ENCODE measurements at regions not wholly inside any gene's neighbourhood (a gene's known extent, or its start where the extent isn't known, plus 50 kb on each side); places are given as distances from the start of the nearest gene placed in this dataset.

DNA sequence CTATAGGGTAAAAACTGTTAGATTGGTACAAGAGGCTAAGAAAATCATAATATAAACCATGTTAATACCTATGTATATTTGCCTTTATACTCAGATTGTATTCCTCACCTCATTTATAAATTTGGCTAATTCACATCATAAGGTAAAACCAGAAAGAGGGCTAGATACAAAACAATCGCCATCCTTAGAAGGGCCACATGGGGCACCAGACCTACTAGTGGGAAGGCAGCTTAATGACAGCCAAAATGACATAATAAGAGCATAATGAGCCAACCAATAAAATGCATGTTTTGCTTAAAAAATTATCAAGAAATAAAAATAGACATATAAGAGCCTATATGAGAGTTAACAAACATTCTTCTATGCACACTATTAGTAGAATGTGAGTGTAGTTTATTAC is 107.3 kb upstream of the PRDX4 start:
- TF ChIP-seq POLR2A (IDR thresholded peaks at IDR 0.05; ENCODE audit: control extremely low read depth in 1 of 2, low read depth in 2 of 2, low read length in 2 of 2), result no peak
- no peak for TF ChIP-seq CEBPB (IDR thresholded peaks at IDR 0.05; ENCODE audit: low read depth, low read length)
- TF ChIP-seq, protein P1, sequence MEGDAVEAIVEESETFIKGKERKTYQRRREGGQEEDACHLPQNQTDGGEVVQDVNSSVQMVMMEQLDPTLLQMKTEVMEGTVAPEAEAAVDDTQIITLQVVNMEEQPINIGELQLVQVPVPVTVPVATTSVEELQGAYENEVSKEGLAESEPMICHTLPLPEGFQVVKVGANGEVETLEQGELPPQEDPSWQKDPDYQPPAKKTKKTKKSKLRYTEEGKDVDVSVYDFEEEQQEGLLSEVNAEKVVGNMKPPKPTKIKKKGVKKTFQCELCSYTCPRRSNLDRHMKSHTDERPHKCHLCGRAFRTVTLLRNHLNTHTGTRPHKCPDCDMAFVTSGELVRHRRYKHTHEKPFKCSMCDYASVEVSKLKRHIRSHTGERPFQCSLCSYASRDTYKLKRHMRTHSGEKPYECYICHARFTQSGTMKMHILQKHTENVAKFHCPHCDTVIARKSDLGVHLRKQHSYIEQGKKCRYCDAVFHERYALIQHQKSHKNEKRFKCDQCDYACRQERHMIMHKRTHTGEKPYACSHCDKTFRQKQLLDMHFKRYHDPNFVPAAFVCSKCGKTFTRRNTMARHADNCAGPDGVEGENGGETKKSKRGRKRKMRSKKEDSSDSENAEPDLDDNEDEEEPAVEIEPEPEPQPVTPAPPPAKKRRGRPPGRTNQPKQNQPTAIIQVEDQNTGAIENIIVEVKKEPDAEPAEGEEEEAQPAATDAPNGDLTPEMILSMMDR (IDR thresholded peaks at IDR 0.05; ENCODE audit: control extremely low read depth in 1 of 3, insufficient read depth in 1 of 3, low read depth in 1 of 3, low read length in 3 of 3), result 0 out of 4 replicates have a peak, but pooled peaks of 1 of the 3 experiments have one; percentile 15
- TF ChIP-seq EZH2 (IDR thresholded peaks at IDR 0.05; ENCODE audit: low read depth, low read length, severe bottlenecking), result no peak
